NCI-H2227 (cell line): ENCODE measurements at regions not wholly inside any gene's neighbourhood (a gene's known extent, or its start where the extent isn't known, plus 50 kb on each side); places are given as distances from the start of the nearest gene placed in this dataset.

ENCODE experiments used
- DNase-seq: peaks from one replicate; lab custom pipeline; 2025; ENCODE audit not compliant: unreplicated experiment; lab: John Stamatoyannopoulos, UW

DNA sequence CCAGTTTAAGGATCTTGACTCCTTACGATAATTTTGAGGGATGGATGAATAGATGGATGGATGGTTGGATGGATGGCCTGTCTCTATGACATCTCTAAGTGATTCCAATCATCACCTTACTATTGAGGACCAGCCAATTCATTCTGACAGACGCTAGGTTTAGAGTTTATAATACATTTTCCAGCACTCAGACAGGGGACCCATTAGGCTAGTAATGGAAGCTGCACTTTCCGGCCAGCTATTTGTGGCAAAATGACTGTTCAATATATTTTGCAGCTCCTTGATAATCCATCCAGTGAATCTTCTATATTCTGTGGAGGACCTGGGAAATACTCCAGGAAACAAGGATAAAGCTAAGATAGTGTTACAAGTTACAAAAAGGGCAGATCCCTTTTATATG is 262.9 kb downstream of the TDRD15 start:
- no peak for DNase-seq

DNA sequence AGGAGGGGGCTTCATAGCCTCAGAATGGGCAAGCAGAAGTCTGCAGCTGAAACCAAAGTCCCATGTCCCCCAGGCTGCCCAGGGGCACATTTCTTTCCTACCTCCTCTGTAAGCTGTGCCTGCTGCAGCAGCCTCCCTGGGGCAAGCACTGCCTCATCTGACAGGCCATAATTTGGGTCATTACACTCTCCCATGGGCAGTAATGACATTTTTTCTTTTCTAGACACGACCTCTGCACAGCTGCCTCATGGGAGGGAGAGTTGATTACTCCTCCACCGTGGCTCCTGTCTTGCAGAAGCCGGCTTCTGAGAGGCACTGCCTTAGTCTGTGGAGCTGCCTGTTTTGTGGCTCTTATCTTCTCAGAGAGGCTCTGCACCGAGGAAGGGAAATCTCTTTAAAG is 268.9 kb downstream of the TDRD15 start:
- DNase-seq = peak; percentile 85

DNA sequence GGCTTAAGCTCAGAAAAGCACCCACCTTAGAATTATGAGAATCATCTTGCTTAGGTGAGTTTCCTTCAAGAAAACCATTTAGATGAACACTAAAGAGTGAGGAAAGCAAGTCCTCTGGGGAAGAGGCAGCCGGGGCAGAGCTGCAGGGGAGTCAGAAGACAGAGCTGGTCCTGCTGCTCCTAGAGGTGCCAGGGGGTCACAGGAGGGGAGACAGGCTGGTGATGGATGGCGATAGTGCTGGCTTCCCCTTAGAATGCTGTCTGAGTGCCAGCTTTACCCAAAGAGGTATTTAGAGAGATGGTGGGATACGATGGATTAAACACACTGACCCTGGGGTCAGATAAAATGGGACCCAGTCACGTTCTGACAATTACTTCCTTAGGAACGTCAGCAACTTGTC is 269.4 kb downstream of the TDRD15 start:
- DNase-seq = peak; percentile 63

DNA sequence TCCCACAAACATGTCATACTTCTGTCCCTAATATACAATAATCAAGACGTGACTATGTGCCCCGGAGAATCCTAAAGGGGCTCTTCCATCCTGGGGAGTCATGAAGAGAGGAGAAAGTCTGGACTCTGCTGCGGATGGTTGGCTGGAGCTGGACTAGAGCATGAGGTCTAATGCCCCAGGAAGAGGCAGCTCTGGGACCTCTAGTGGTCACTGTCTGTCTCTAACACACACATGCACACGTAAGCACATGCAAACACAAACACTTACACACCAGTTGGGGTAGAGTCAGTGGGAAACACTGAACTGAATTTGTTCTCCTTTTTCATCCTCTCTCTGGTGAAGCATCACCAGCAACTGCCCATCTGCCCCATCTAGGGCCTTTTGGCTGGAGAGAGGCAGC is 271.6 kb downstream of the TDRD15 start:
- no peak for DNase-seq

DNA sequence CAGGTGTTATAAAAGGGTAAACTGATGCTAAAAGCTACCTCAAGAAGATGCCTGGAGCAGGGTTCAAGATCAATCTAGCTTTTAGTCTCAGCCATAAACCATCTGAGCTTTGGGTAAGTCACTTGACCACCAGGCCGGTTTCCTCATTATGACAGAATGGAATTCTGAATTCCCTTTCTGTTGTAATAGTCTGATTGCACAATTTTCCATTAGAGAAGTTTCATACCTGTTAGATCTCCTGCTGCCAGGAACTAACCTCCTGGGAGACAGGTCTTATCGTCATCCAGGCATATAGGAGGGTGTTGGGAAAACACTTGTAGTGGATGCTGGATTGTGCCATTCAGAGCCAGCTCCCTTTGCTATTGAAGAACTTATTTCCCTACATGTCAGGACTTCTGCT is 272.5 kb downstream of the TDRD15 start:
- no peak for DNase-seq

DNA sequence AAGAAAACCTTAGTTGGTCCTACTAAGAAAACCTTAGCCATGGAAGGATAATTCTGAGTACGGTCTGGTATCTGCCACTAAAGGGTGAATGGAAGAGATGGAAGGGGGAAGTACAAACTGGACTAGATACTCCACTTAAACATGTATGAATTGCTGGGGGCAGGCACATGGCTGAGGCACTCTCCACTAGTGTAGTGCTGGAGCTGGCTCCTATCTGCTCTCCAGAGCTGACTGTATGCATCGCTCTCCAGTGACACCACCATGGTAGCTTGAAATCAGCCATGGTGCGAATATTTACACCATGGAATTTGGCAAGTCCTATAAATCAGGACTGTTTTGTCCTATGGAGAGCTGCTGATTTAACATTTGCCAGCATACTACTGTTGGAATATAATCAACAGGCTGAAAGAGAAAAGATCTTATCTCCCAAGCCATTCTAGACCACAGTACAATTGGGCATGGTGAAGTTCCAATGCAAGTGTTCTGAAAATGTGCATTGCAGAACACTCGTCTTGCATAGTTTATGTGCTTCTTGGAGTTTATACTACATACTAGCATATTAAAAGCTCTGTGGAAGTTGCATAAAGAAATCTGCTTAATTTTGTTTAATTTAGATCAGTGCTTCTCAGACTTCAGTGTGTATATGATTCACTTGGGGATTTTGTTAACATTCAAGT is 277.4 kb downstream of the TDRD15 start:
- DNase-seq = no peak

DNA sequence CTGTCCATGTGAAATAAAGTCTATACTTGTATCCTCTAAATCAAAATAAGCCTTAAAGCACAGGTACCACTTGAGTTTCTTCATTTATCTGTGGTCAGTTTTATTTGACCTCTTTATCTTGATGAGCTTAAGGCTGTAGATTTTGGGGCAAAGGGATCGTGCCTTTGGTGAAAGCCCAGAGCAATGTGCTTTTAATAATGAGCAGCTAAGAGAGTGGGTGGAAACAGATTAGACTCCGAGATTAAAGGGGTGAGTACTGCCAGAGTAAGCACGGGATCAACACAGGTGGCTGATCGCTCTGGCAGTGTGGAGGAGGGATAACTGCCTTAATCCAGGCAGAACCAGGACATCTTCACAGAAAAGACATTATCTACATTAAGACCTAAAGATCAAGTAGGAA is 280.4 kb downstream of the TDRD15 start:
- peak; percentile 46 for DNase-seq

DNA sequence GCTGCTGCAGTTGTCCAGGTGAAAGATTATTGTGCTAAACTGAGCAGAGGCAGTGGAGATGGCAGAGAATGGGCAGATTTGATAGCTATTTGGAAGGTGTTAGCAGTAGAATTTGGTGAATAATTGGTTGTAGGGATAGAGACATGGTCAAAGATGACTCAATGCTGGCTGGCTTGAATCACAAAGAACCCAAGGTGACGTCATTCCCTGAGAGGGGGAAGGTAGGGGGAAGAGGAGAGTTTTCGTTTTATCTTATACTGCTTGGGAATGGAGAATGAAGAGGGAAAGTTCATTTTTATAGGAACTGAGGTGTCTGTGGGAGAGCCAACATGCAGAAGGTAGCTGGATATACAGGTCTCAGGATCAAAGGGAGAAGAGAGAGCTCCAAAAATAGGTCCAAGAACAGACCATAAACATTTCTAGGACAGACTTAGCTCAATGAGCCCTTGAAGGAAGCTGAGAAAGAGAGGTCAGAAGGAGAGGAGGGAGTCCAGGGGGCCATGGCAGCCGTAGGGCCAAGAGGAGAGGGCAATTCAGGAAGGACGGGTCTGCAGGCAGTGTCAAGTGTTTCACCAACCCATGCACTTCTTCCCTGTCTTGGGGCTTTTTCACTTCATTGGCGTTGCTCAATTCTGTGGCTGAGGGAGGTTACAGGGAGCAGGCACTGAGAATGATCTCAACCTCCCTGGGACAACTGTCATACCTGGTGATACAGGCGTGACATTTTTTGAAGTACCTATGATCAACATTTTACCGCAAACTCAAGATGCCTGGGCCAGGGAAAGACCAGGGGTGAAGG is 281.3 kb downstream of the TDRD15 start:
- peak; percentile 47 for DNase-seq

DNA sequence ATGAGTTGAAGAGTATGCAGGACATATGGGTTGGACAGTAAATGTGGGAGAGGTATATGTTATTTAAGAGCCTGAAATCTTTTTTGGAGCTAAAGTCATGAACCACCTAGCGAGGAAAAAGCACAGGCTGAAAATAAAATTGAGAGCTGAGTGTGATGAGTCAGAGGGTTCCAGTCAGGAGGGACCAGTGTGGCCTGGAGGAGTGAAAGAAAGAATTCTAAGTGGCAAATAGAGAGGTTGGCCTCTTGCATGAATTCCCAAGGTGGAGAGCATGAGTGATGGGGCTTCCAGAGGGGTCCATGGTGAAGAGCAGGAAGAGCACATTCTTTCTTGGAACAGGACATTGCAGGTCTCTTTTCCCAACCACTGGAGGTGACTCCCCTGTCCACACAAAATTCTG is 282.6 kb downstream of the TDRD15 start:
- no peak for DNase-seq

DNA sequence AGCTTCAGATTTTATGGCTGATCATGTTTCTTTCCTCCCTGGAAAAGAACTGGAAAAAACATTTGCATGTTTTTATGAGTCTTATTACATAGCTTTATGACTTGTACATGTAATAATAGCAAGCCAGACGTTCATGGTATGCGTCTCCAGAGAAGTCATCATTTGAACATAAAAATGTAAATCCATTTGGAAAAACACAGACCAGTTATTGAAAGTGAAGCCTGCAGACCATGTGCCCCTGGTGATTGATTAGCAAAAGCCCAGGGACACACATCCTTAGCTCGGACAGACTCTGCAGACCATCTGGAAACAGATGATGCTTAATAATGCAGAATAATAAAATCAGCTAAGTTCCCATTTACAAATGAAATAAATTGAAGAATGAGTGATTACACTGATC is 283.1 kb downstream of the TDRD15 start:
- DNase-seq = no peak

DNA sequence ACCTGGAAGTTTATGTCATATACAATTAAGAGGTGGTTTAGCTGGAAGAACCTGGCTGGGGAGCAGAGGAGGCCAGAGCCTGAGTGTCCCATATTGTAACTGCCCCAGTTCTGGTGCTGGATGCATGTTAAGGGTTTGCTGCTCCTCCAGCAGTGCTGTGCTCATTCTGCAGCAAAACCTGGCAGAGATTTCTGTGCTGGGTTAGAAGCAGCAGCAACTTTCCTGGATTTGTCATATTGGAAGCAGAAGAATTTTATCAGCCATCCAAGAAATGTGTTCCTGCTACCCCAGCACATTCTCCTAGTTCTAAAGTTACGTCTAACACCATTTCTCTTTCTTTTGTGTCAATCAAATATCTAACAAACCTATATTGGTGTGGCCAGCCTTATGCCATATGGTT is 284.1 kb downstream of the TDRD15 start:
- no peak for DNase-seq

DNA sequence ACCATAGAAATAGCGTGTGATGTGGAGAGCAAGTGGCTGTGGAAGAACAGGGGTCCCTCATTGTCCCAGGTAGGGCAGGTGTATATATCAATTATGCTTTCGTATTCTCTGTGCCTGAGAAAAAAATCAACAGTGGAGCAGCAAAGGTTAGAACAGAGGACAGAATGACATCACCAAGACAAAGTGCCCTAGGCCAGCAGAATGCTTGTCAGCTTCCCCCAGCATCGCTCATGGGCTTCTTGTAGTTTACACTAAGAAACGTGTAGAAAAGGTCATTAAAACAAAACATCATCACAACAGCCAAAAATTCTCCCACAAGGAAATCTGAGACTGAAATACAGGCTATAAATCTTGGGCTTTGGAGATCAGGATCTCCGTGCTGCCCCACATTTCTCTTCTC is 288.0 kb downstream of the TDRD15 start:
- no peak for DNase-seq

DNA sequence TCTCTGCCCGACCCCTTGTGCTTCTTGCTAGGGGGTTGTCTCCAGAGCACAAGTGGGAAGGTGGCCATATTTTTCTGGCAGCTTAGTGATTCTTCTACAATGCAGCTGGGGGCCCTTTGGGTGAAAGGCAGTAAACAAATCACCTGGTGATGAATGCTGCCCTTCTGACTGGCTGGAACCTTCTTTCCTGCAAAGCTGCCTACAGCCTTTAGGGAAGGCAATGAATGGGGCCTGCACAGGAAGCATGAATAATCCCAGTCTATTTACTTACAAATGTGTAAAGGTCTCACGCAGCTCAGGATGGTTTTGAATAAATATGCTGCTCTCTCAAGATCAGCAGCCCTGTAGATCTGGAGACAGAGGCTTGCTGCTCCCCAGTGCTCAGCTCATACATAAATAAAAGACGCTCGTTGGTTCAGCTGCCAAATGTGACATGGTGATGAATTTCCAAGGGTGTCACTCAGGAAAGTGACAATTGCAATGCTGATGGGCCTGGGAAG is 289.2 kb downstream of the TDRD15 start:
- DNase-seq = no peak

DNA sequence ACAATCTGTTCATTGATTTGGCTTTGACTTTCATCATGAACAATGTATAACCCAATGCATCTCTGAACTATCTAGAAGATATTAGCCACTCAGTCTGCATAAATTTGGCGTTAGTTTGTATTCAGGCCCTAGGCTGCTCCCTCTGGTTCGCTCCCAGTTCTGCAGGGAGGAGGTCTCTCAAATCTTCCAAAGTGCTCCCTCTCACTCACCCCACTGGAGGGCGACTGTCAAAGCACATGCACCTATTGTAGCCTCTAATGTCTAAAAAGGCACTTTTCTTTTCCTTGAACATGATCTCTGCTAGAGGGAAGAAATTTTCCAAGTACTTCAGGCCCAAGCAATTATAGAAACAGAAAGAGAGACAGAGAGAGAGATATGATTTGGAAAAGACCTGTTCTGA is 291.5 kb downstream of the TDRD15 start:
- DNase-seq = no peak

DNA sequence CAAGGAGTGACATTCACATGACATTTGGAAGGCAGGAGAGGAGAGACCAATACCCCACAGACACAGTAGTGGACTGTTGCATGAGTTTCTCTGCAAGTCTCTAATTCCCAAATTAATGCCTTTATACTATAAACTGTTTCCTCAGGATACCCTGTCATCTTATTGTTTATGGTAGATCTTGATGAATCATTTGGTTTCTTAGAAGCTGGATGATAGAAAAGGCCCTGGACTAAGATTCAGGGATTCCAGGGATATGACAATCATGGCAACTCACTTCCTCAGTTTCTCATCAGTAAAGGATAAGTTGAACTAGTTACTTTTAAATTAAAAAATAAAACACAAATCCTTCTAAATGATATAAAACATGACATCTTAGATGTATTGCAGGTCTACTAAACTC is 292.5 kb downstream of the TDRD15 start:
- no peak for DNase-seq

DNA sequence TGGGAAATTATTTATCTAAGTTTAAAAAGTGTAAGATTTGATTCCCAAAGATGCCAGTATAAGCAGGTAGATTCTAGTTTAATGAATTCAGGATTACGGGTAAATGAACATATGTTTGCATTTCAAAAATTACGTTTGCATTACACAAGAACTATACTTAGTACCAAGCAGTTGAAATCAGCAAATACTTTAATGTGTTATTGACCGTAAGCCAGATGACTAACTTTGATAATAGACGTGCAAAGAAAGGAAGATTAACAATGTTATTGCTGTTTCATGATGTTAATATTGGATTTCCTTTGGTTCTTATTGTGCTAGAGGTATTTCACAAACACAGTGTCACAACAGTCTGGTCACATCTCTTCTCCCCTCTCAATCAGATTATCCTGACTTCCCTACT is 294.7 kb downstream of the TDRD15 start:
- DNase-seq = no peak

DNA sequence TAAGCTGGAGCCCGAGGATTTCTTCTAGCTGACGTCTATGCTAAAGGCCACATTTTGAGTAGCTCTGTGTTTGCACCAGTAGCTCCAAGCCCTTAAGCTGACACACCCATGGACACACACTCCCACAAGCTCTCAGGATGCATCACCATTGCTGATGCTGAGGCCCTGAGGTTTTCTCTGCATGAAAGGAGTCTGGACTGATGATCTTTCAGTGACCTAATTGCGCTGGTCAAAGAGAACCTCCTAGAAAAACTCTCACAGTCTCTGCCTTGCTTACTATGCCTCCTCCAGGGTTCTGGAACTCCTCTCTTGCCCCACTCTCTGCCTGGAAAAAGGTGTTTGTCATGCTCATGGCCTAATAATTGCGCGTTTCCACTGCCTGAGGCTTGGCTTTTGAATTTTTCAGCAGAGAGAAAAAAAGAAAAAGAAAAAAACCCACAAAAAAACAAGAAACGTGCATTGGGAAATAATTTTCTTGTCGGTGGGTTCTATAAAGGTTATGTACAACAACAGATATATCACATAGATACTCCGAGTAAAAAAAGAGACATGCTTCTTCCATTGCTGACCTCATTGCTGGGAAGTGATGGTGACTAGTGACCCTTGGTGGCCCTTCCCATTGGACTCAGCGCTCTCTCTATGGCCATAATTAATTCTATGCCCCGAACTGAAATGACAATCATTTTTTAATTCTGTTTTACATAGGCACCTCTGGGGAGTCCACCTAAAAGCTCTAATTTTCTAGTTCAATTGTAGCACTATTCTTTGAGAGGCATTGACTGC is 297.0 kb downstream of the TDRD15 start:
- no peak for DNase-seq

DNA sequence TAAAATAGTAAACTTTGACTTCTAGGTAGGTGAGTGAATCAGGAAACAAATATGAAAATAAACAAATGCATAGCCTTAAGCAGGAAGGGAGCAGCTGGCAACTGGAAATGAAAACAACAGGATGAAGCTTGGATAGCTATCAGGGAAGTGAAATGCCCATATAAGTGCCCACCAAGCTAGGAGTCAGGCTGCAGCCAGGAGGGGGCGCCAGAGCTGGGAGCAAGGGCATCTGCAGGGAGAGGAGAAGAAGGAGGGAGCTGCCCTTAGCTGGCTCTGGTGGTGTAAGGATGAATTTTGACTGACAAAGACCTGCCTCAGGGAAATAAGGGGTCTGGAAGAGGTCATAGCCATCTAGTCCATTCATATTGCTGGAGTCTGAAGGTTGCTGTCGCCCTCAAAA is 298.3 kb downstream of the TDRD15 start:
- DNase-seq = peak; percentile 29

DNA sequence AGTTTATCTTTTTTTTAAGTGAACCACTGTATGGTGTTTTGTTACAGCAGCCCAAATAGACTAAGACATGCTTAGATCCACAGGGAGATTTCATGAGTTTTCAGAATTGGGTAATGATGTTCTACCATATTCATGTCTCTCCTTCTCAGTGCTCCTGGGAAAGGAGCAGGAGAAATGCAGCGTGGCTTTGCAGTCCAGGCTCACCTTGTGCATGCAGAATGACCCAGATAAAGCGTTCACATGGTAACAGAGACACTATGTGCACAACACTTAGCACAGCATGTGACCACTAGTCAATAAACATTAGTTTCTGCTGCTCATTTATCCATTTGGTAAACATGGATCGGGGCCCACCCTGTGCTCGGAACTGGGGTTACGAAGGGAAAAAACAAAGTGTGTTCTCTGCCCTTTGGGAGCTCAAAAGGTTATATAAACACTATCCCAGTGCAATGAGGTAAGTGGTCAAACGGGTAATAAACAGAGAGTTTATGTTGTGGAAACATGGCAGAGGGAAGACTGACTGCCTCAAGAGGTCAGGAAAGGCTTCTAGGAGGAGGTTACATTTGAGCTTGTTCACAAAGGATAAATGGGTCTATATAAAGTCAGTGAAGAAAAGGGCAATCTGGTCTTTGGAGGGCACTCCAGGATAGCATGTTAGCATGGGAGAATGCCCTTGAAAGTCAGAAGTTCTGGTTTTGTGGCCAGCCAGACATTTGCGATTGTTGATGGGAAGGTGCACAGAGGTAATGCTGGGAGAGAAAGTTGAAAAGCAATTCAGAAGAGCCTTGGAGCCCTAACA is 299.2 kb downstream of the TDRD15 start:
- no peak for DNase-seq

DNA sequence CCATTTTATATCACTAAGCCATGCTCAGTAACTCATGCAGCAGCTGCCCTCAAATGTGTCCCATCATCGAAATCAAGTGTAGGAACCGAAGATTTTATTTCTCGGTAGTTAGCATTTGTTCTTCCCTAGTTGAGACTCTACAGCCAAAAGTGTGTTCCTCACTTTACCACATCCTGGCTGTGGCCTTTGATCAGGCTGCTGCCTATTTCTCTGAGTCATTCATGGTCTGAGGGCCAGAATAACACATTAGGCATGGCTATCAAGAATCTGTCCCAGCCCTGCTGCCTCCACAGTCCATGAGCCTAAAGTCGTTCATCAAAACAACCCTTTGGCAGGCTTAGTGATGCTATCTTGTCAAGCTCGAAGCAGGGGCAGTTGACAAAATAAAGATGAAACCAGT is 300.1 kb downstream of the TDRD15 start:
- DNase-seq = no peak

DNA sequence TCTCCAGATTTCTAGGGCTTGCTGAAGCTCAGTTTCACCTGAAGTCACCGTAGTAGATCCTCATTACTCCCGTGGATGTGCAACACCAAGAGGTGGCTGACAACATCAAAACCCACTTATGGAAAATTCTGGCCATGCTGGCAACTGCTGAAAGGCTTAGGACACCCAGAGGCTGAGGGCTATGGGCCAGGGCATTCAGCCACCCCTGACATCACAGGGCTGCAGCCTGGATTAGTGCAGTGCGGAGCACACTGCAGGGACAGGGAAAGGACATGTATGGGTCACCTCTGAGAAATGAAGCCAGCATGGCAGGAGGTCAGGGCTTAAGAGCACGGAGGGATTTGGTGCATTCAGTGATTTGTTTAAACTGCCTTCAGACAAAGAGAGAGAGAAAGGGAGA is 300.6 kb downstream of the TDRD15 start:
- no peak for DNase-seq
